GM13977 (cell line): ENCODE measurements at regions not wholly inside any gene's neighbourhood (a gene's known extent, or its start where the extent isn't known, plus 50 kb on each side); places are given as distances from the start of the nearest gene placed in this dataset.

Experiments
- DNase-seq: peaks from one replicate; pipeline ENCODE4 v3.0.0; 2012; ENCODE audit warnings: low spot score
- in situ Hi-C: fragments of 300-500 bp; cut with MboI; formaldehyde crosslinking; loops from one replicate; pipeline ENCODE4 v1.12.0; 2022; ENCODE audit warnings: low sequenced_read_pairs, low pct_unique_long_range_greater_than_20kb, mixed read lengths, inconsistent platforms; ENCODE audit not compliant: unreplicated experiment
- TF ChIP-seq, protein P1 (sequence below): IDR thresholded peaks from 2 replicates; pipeline ENCODE4 v1.5.1; 2012; ENCODE audit warnings: mild to moderate bottlenecking, control low read depth; ENCODE audit not compliant: insufficient read depth; ENCODE audit errors: extremely low read depth, missing control alignments

DNA sequence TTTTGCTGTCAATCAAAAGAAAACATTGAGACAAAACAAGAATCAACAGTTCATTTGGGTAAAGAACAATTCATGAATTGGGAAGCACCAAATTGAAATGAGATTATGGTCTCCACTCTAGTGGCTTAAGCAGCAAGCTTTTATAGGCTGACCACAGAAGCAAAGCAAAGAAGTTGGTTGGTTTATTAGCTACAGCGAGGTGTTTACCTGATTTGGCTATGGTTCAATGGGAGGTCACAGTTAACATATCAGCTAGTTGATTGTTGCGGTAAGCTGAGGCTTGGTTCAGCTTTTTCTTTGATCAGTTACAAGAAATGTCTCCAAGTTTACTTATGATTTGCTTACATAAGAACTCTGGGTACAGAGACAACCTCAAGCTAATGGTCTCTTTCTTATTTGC is 640.5 kb upstream of the GOLIM4 start:
- in situ Hi-C loops: no loop called here
- no peak for DNase-seq
- TF ChIP-seq, protein P1, sequence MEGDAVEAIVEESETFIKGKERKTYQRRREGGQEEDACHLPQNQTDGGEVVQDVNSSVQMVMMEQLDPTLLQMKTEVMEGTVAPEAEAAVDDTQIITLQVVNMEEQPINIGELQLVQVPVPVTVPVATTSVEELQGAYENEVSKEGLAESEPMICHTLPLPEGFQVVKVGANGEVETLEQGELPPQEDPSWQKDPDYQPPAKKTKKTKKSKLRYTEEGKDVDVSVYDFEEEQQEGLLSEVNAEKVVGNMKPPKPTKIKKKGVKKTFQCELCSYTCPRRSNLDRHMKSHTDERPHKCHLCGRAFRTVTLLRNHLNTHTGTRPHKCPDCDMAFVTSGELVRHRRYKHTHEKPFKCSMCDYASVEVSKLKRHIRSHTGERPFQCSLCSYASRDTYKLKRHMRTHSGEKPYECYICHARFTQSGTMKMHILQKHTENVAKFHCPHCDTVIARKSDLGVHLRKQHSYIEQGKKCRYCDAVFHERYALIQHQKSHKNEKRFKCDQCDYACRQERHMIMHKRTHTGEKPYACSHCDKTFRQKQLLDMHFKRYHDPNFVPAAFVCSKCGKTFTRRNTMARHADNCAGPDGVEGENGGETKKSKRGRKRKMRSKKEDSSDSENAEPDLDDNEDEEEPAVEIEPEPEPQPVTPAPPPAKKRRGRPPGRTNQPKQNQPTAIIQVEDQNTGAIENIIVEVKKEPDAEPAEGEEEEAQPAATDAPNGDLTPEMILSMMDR: no peak

DNA sequence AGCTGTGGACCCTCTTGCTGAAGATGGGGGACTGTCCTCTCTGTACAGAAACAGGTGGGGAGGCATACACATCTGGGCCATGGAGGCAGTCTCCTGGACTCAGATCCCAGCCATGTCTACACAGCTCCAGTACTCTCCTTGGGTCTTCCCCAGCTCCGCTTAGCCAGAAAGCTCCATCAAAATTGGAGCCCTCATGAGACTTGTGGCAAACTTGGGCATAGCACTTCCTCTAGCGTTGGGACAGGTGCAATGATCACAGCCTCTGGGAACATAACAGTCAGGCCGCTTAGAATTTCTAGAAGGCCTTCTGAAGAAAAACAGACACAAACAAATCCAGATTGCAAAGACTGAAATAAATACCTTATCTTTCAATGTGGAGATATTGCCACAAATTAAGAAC is 634.3 kb upstream of the GOLIM4 start:
- in situ Hi-C loops: no loop called here

DNA sequence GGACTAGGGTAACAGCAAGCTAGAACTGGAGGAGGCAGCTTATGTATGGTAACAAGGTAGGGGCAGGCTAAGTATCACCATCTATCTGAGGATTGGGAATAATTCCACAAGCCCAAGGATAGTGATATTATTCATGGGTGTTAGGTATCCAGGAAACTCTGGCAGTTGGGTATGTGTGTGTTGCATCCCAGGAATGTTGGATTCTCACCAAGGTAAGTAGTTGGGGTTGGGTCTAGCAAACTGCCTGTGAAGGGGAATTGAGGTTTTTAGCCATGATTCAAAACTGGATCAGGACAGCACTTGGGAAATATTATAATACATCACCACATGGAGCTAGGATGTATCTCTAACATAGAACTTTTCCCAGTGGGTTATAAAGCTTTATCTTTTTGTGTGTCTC is 626.4 kb upstream of the GOLIM4 start:
- in situ Hi-C loops: no loop called here
- DNase-seq: no peak
- TF ChIP-seq, protein P1: no peak

More for the DNA sequence above, 634.3 kb upstream of the GOLIM4 start:
- TF ChIP-seq, protein P1: no peak
- DNase-seq: no peak

DNA sequence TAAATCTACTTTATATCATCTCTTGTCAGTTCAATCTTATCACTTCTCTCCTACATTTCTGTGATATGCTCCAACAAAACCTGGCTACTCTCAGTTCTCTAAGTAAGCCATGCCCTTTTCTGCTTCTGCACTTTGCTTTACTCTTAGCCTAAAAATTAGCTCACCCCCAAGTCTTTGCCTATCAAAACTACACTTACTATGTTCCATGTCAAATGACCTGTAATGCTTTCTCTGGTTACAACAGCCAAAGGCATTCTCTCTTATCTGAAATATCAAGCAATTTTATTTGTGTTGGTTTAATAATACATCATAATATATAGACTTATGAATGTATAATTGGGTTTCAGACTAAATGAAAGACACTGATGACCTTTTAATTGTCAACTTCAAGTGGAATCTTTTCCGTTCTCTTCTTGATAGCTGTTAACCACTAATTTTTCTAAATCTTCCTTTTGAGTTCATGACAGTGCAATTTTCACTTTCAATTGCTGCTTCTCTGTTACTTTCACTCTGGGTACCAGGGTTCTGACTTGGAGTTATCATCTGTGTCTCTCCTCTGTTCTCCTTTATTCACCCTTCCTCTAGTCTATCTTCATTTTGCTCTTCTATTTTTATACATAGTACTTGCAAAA is 619.0 kb upstream of the GOLIM4 start:
- TF ChIP-seq, protein P1: no peak
- in situ Hi-C loops: no loop called here
- DNase-seq: no peak

DNA sequence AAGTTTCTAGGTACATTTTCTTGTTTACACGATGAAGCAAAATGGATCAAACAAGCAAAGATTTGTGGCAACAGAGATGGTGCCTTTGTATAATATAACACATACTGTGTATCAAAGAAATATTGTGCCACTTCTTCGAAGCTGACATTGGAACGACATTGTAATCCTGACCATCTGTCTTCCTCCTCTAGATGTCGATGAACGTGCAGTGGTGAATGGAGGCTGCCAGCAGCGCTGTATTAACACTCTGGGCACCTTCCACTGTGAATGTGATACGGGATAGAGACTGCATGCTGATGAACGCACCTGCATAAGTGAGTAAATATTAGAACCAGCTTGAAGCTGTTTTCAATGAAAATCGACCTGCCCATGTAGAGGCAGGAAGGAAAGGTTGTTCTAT is 613.3 kb upstream of the GOLIM4 start:
- in situ Hi-C loops: no loop called here
- TF ChIP-seq, protein P1: no peak
- no peak for DNase-seq

DNA sequence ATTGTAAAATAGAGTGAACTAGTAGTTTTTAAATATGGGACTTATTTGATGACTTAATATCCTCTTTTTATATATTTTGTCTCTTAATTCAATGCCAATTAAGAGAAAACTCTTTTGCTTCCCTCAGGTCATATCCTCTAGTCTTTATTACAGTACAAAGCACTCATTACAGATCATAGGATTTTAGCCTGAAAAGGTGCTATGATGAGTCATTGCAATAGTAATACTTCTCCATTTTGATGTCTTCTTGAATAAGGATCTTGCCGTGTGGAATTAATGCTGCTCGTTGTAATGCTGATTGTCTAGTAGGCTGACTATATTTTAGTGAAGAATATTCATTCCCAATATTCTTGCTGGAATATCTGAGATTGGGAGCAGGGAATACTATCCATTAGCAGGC is 612.2 kb upstream of the GOLIM4 start:
- DNase-seq: no peak
- in situ Hi-C loops: no loop called here
- TF ChIP-seq, protein P1: no peak
